HG02571 (cell line): ENCODE measurements at regions not wholly inside any gene's neighbourhood (a gene's known extent, or its start where the extent isn't known, plus 50 kb on each side); places are given as distances from the start of the nearest gene placed in this dataset.

Experiments used
- ATAC-seq: cut with Tn5 transposase; IDR thresholded peaks from one replicate; pipeline ENCODE4 v1.9.1; 2021; ENCODE audit warnings: mild to moderate bottlenecking, moderate library complexity; ENCODE audit not compliant: unreplicated experiment

- ATAC-seq = no peak
These were observed 469.6 kb downstream of the SI start for GRCh38 chr3:164608554-164609276.

GRCh38 chr3:164604687-164605086 lies 473.6 kb downstream of the SI start:
- ATAC-seq = no peak

- ATAC-seq = no peak
These were observed 500.6 kb downstream of the SI start for GRCh38 chr3:164577667-164578210.

GRCh38 chr3:164572436-164572835 lies 505.9 kb downstream of the SI start:
- no peak for ATAC-seq

DNA sequence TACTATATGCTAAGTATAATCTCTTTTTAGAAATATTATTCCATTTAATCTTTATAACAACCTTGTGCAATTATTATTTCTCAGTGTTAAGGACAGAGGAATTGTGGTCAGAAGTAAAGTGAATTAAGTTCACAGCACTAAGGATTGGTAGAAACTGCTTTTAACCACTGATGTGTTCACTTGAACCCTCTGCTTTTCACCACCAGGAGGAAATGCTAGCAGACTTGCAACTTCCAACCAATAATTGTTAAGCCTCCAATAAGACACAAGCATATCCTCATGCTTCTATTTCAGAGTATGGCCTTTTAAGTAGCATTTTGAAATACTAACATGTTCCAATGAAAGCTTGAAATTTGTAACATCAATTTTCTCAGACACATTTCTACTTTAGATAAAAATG lies 527.4 kb downstream of the SI start:
- no peak for ATAC-seq

GRCh38 chr3:164539215-164539614 lies 539.1 kb downstream of the SI start:
- no peak for ATAC-seq

- no peak for ATAC-seq
These were observed 540.8 kb downstream of the SI start for GRCh38 chr3:164537485-164537884.

- no peak for ATAC-seq
These were observed 545.0 kb downstream of the SI start for GRCh38 chr3:164533275-164533674.

GRCh38 chr3:164526250-164526649 lies 552.0 kb downstream of the SI start:
- ATAC-seq = no peak

- no peak for ATAC-seq
These were observed 554.1 kb downstream of the SI start for GRCh38 chr3:164524201-164524600.

DNA sequence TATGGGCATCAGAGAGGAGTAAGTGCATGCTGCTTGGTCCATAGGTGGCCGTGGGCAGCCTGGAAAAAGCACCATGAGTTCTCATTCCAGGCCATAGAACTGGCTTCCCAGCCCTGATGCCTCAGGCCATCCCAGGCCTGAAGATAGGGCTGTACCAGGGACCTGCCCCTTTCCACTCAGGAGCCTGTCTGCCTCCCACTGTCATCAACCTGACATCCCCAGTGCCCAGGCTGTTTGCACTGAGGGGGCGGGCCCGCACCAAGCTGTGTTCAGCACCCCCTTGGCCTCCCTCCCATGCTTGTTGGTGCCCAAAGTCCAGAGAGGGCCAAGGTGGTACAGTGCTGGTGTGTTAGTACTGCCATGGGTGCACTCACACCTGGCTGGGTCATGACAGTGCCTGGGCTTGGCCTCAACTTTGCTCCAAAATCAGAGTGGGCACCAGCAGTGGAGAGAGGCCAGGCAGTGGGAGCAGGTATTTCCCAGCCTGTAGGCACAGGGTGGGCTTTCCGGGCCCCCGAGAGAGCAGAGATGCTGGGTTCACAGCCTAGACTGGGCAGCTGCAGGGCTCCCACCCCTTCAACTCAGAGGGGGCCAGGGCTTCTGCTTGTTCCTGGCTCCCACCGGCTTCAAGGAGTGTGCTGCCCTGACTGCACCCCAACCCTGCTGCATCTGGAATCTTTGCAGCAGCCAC lies 556.1 kb downstream of the SI start:
- no peak for ATAC-seq

DNA sequence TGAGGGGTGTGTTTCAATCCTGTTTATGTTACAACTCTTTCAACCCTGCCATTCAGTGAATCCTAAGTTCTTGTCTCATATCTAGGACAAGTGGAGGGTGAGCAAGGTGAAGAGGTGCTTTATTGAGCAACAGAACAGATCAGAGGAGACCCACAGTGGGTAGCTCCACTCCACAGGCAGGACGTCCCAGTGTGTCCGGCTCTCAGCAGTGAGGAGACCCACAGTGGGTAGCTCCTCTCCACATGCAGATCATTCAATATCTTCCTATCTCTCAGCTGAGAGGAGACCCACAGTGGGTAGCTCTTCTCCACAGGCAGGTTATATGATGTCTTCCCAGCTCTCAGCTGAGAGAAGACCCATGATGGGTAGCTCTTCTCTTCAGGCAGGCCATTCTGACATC lies 556.7 kb downstream of the SI start:
- no peak for ATAC-seq

- no peak for ATAC-seq
These were observed 557.2 kb downstream of the SI start for GRCh38 chr3:164521139-164521538.

GRCh38 chr3:164515256-164515655 lies 563.0 kb downstream of the SI start:
- ATAC-seq = no peak

- ATAC-seq = no peak
These were observed 563.7 kb downstream of the SI start for GRCh38 chr3:164514576-164514975.

DNA sequence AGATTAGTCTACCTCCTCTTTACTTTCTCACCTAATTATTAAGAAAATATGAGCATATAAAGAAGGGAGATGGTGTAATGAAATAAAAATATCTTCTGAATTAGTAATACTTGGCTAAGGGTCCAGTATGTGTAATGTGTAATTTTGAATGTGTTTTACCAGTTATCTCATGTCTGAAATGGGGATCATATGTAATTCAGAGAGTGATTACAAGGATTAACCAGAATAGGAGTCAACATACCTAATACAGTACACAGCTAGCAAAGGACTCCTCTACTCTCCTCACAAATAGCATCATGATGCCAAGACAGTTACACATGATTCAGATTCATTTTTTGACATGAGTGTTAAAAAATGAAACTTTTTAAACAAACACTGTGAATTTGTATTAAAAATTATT lies 570.4 kb downstream of the SI start:
- no peak for ATAC-seq

DNA sequence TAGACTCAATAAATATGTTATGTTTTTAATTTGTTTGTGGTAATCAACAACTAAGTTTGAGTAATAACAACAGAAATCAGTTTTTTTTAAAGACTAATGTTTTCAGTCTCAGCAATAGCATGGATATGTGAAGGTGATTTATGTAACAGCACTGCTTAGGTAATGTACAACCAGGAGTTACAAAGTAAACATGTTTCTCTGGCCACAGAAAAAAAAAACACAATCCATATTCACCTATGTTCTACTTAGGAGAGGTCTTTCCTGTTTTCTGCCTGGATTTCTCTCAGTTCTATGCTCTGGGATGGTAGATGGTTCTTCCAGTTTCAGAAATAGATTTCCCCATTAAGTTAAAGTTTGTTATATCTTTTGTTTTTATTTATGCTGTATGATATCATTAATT lies 579.4 kb downstream of the SI start:
- no peak for ATAC-seq

DNA sequence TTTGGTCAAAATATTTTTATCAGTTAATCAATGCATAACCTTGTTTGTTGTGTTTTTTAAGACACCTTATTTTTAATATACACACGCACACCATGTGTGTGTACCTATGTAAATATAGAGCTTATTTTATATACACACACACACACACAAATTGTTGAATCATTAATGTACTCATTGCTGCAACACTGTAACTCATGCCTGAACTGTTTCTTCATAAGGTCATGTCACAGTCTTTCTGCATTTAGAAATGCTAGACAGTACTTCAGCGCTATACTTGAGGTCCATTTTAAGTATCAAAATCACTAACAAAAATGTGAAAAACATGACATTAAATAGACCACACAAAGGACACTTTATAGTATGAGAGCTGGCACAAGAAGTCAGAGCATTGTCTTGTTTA lies 589.4 kb downstream of the SI start:
- ATAC-seq = no peak

DNA sequence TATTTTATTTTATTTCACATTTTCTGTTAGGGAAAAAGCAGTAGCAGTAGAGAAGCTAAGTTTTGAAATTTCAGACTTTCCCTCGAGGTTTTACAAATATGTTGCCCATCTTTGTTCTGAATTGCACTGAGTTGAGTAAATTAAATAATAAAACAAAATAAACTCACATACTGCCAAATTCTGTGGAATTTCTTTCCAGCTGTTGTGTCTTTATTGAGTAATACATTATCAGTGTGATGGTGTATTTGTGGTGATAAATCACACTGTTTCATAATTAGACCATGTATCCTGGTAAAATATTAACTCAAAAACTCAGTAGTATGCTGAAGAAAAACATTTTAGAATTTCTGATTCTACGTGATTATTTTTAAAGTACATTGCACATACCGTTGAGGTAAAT lies 592.1 kb downstream of the SI start:
- no peak for ATAC-seq

GRCh38 chr3:164479978-164480377 lies 598.3 kb downstream of the SI start:
- no peak for ATAC-seq

DNA sequence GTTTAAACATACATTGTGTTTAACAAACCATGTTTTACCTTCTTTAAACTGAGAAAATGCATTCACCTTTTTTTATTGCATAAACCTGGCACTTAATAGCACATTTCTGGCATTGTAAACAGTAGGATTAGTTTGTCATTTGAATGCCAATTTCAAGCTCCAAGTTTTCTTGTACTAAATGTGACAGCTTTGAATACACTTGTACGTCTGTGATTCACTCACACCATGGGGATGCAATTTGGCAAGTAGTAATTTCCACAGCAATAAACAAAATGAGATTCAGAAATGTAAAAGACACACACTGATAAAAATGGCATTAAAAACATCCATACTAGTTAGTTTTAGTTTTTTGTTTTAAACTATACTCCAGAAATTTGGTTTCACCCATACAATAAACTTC lies 598.9 kb downstream of the SI start:
- no peak for ATAC-seq

DNA sequence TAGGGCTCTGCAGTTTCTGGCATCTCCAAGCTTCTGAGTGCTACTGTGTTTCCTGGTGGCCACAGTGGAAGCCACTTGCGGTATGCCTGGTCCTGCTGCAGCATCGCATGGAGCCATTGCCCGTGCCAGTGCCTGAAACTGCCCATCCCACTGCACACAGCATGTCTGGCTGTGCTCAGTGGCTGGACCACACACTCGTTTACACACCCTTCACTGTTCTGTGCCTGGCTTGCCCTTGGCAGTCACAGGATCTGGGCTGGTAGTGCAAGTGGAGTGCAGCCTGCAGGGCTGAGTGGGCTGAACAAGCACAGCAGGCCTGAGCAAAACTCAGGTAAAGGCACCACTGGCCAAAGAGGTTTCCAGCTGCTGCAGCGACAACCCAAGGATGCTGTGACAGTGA lies 600.0 kb downstream of the SI start:
- no peak for ATAC-seq
